Calu3 (cell line): ENCODE measurements at regions not wholly inside any gene's neighbourhood (a gene's known extent, or its start where the extent isn't known, plus 50 kb on each side); places are given as distances from the start of the nearest gene placed in this dataset.

Source experiments
- BruUV-seq: library from RNA; stranded (reverse); fragments of 400-500 nt; replicated peaks from 2 replicates; lab custom pipeline; 2021; lab: Mats Ljungman, UMichigan
- CTCF ChIA-PET: fragments of 300-600 bp; sonication (Branson Sonifier 250); formaldehyde crosslinking; loops from one replicate; lab custom pipeline; 2022; ENCODE audit warnings: antibody characterized with exemption; lab: Charles Lee
- DNase-seq: peaks from one replicate; pipeline ENCODE4 v3.0.0; 2022
- H3K27ac Mint-ChIP-seq: one replicate; pipeline ENCODE4 v1.8.0; 2022; ENCODE audit warnings: mixed read lengths; ENCODE audit not compliant: unreplicated experiment
- H3K27me3 Mint-ChIP-seq: one replicate; pipeline ENCODE4 v1.8.0; 2022; ENCODE audit warnings: mixed read lengths; ENCODE audit not compliant: unreplicated experiment
- H3K36me3 Mint-ChIP-seq: one replicate; pipeline ENCODE4 v1.8.0; 2022; ENCODE audit warnings: mild to moderate bottlenecking, moderate library complexity, mixed read lengths; ENCODE audit not compliant: insufficient read depth, unreplicated experiment
- H3K4me1 Mint-ChIP-seq: one replicate; pipeline ENCODE4 v1.8.0; 2022; ENCODE audit warnings: mild to moderate bottlenecking, low read depth, mixed read lengths; ENCODE audit not compliant: unreplicated experiment
- H3K4me3 Mint-ChIP-seq: one replicate; pipeline ENCODE4 v1.8.0; 2022; ENCODE audit warnings: mild to moderate bottlenecking, low read depth, moderate library complexity, mixed read lengths; ENCODE audit not compliant: unreplicated experiment
- H3K9me3 Mint-ChIP-seq: one replicate; pipeline ENCODE4 v1.8.0; 2022; ENCODE audit warnings: low read depth, mixed read lengths; ENCODE audit not compliant: unreplicated experiment
- CTCF ChIP-seq: fragments of 200-600 bp; IDR thresholded peaks from one replicate; pipeline ENCODE4 v1.8.0; 2022; ENCODE audit warnings: antibody characterized with exemption; ENCODE audit not compliant: unreplicated experiment
- intact Hi-C: fragments of 100-400 bp; cut with micrococcal nuclease; formaldehyde crosslinking; loops from one replicate; pipeline ENCODE4 v1.10.0; 2022; ENCODE audit not compliant: unreplicated experiment

- H3K36me3 Mint-ChIP-seq: no peaks in the 10 kb centered on the region
- H3K4me3 Mint-ChIP-seq: no peak overlapping the region
- H3K4me1 Mint-ChIP-seq: no peaks in the 10 kb centered on the region
- TF ChIP-seq CTCF: no peak
- CTCF ChIA-PET: interaction anchor here (0.6 kb wide), 1 partner anchor 962 kb away, joined by 4 read pairs; no protein-coding TSS in a partner anchor
- BruUV-seq: no TSS peak
- peaks cover 31% of the 10 kb centered on the region for H3K27me3 Mint-ChIP-seq
- peaks cover 5% of the 10 kb centered on the region for H3K9me3 Mint-ChIP-seq
- intact Hi-C loops: no loop called here
- DNase-seq: no peak
- no peak overlapping the region for H3K27ac Mint-ChIP-seq
These were observed 208.7 kb upstream of the DIO3 start for GRCh38 chr14:101352567-101352966.

GRCh38 chr14:101353422-101353821 is 207.9 kb upstream of the DIO3 start:
- Mint-ChIP-seq H3K36me3 (no peaks in the 10 kb centered on the region), H3K27me3 (peaks cover 34% of the 10 kb centered on the region), H3K4me3 (no peak overlapping the region), H3K27ac (no peak overlapping the region), H3K9me3 (peaks cover 3% of the 10 kb centered on the region), H3K4me1 (no peaks in the 10 kb centered on the region)
- no peak for DNase-seq
- intact Hi-C loops: no loop called here
- no peak for TF ChIP-seq CTCF
- no TSS peak for BruUV-seq
- CTCF ChIA-PET: interaction anchor here (0.6 kb wide), 1 partner anchor 962 kb away, joined by 4 read pairs; no protein-coding TSS in a partner anchor

- DNase-seq: no peak
These were observed 206.6 kb upstream of the DIO3 start for GRCh38 chr14:101354726-101355125.

GRCh38 chr14:101355284-101355683 is 206.0 kb upstream of the DIO3 start:
- H3K27ac Mint-ChIP-seq: no peak overlapping the region
- H3K36me3 Mint-ChIP-seq: no peaks in the 10 kb centered on the region
- peaks cover 3% of the 10 kb centered on the region for H3K9me3 Mint-ChIP-seq
- TF ChIP-seq CTCF: no peak
- no peaks in the 10 kb centered on the region for H3K4me1 Mint-ChIP-seq
- no TSS peak for BruUV-seq
- CTCF ChIA-PET: no interaction called here
- no peak overlapping the region for H3K4me3 Mint-ChIP-seq
- H3K27me3 Mint-ChIP-seq: peaks cover 46% of the 10 kb centered on the region
- intact Hi-C loops: no loop called here
- DNase-seq: no peak

More at GRCh38 chr14:101354726-101355125, 206.6 kb upstream of the DIO3 start:
- H3K36me3 Mint-ChIP-seq: no peaks in the 10 kb centered on the region
- TF ChIP-seq CTCF: no peak
- peaks cover 3% of the 10 kb centered on the region for H3K9me3 Mint-ChIP-seq
- no peak overlapping the region for H3K27ac Mint-ChIP-seq
- intact Hi-C loops: no loop called here
- H3K27me3 Mint-ChIP-seq: peaks cover 46% of the 10 kb centered on the region
- H3K4me1 Mint-ChIP-seq: no peaks in the 10 kb centered on the region
- BruUV-seq: no TSS peak
- CTCF ChIA-PET: no interaction called here
- H3K4me3 Mint-ChIP-seq: no peak overlapping the region
